Suprapubic skin (tissue), 4 donors: ENCODE measurements at regions not wholly inside any gene's neighbourhood (a gene's known extent, or its start where the extent isn't known, plus 50 kb on each side); places are given as distances from the start of the nearest gene placed in this dataset.

ENCODE experiments used
- DNase-seq, 2 donors: peaks; one replicate each; pipeline ENCODE4 v3.0.0-alpha.2; 2019; ENCODE audit warnings: low spot score in 2 of 2
- H3K27ac ChIP-seq: fragments of 200-600 bp; sonication (generic); one replicate; pipeline ENCODE4 v1.5.1; 2019
- H3K27me3 ChIP-seq: fragments of 200-600 bp; sonication (generic); one replicate; pipeline ENCODE4 v1.5.1; 2019
- H3K36me3 ChIP-seq: fragments of 200-600 bp; sonication (generic); one replicate; pipeline ENCODE4 v1.5.1; 2019
- H3K4me1 ChIP-seq: fragments of 200-600 bp; sonication (generic); one replicate; pipeline ENCODE4 v1.5.1; 2019
- H3K4me3 ChIP-seq: fragments of 200-600 bp; sonication (generic); one replicate; pipeline ENCODE4 v1.5.1; 2019; ENCODE audit warnings: mild to moderate bottlenecking
- H3K9me3 ChIP-seq: fragments of 200-600 bp; sonication (generic); one replicate; pipeline ENCODE4 v1.5.1; 2019
- CTCF ChIP-seq, 2 donors: fragments of 200-600 bp in 1 of 2; fragments of 450-650 bp in 1 of 2; sonication (generic) in 1 of 2; IDR thresholded peaks; one replicate each; pipeline ENCODE4 v1.5.1; 2016 to 2019; ENCODE audit warnings: antibody characterized with exemption in 2 of 2, mild to moderate bottlenecking in 1 of 2, moderate library complexity in 1 of 2
- EP300 ChIP-seq: sonication (generic); formaldehyde crosslinking; IDR thresholded peaks from one replicate; pipeline ENCODE4 v1.6.1; 2017; ENCODE audit warnings: antibody characterized with exemption
- POLR2A ChIP-seq, 2 donors: fragments of 450-650 bp; IDR thresholded peaks; one replicate each; pipeline ENCODE4 v1.6.1; 2017; ENCODE audit warnings: antibody characterized with exemption in 2 of 2, mild to moderate bottlenecking in 2 of 2, moderate library complexity in 2 of 2
- POLR2AphosphoS5 ChIP-seq, 3 donors: sonication (generic); formaldehyde crosslinking; IDR thresholded peaks; one replicate each; pipeline ENCODE4 v1.6.1; 2017; ENCODE audit warnings: antibody characterized with exemption in 3 of 3
- WGBS: methylation state at CpG from one replicate; pipeline ENCODE4 v1.1.5; 2018; 5-methylcytosine and 5-hydroxymethylcytosine counted together

GRCh38 chr12:116482179-116482578 is 77.0 kb upstream of the MAP1LC3B2 start:
- Histone ChIP-seq H3K9me3 (no peaks in the 10 kb centered on the region), H3K27me3 (no peaks in the 10 kb centered on the region), H3K36me3 (no peaks in the 10 kb centered on the region), H3K4me3 (no peak overlapping the region), H3K4me1 (peaks cover 4% of the 10 kb centered on the region), H3K27ac (no peak overlapping the region)
- TF ChIP-seq CTCF (IDR thresholded peaks at IDR 0.05) (no peak), POLR2AphosphoS5 (IDR thresholded peaks at IDR 0.05) (no peak), POLR2A (IDR thresholded peaks at IDR 0.05) (no peak), EP300 (no peak)
- DNase-seq, result no peak
- WGBS, result 87% methylated on average over 20 of the region's 20 CpGs

GRCh38 chr12:116482859-116483258 is 76.3 kb upstream of the MAP1LC3B2 start:
- Histone ChIP-seq H3K27ac (no peak overlapping the region), H3K9me3 (no peaks in the 10 kb centered on the region), H3K4me1 (peaks cover 4% of the 10 kb centered on the region), H3K27me3 (no peaks in the 10 kb centered on the region), H3K36me3 (no peaks in the 10 kb centered on the region), H3K4me3 (no peak overlapping the region)
- TF ChIP-seq CTCF (IDR thresholded peaks at IDR 0.05) (no peak), POLR2AphosphoS5 (IDR thresholded peaks at IDR 0.05) (no peak), EP300 (no peak), POLR2A (IDR thresholded peaks at IDR 0.05) (no peak)
- 98% methylated on average over 6 of the region's 6 CpGs for WGBS
- no peak for DNase-seq

- Histone ChIP-seq H3K27ac (no peak overlapping the region), H3K27me3 (no peaks in the 10 kb centered on the region), H3K4me3 (no peak overlapping the region), H3K4me1 (peaks cover 4% of the 10 kb centered on the region), H3K9me3 (no peaks in the 10 kb centered on the region), H3K36me3 (no peaks in the 10 kb centered on the region)
- DNase-seq, result no peak
- 52% methylated on average over 19 of the region's 19 CpGs for WGBS
- no peak for TF ChIP-seq EP300
- no peak for TF ChIP-seq POLR2AphosphoS5 (IDR thresholded peaks at IDR 0.05)
- TF ChIP-seq CTCF (IDR thresholded peaks at IDR 0.05), result no peak
- TF ChIP-seq POLR2A (IDR thresholded peaks at IDR 0.05), result no peak
These were observed 75.0 kb upstream of the MAP1LC3B2 start for GRCh38 chr12:116483959-116484750.

GRCh38 chr12:116484807-116485206 is 74.4 kb upstream of the MAP1LC3B2 start:
- Histone ChIP-seq H3K36me3 (no peaks in the 10 kb centered on the region), H3K4me3 (no peak overlapping the region), H3K9me3 (no peaks in the 10 kb centered on the region), H3K27me3 (no peaks in the 10 kb centered on the region), H3K27ac (no peak overlapping the region), H3K4me1 (peaks cover 4% of the 10 kb centered on the region)
- no peak for DNase-seq
- WGBS, result 62% methylated on average over 5 of the region's 5 CpGs
- TF ChIP-seq POLR2AphosphoS5 (IDR thresholded peaks at IDR 0.05) (no peak), EP300 (no peak), CTCF (IDR thresholded peaks at IDR 0.05) (no peak), POLR2A (IDR thresholded peaks at IDR 0.05) (no peak)

- no peaks in the 10 kb centered on the region for H3K36me3 ChIP-seq
- no peak overlapping the region for H3K27ac ChIP-seq
- TF ChIP-seq POLR2A (IDR thresholded peaks at IDR 0.05), result no peak
- TF ChIP-seq EP300, result no peak
- no peak for TF ChIP-seq CTCF (IDR thresholded peaks at IDR 0.05)
- TF ChIP-seq POLR2AphosphoS5 (IDR thresholded peaks at IDR 0.05), result no peak
- 56% methylated on average over 3 of the region's 3 CpGs for WGBS
- no peaks in the 10 kb centered on the region for H3K27me3 ChIP-seq
- peaks cover 3% of the 10 kb centered on the region for H3K4me1 ChIP-seq
- no peak overlapping the region for H3K4me3 ChIP-seq
- no peaks in the 10 kb centered on the region for H3K9me3 ChIP-seq
- no peak for DNase-seq
These were observed 70.1 kb upstream of the MAP1LC3B2 start for GRCh38 chr12:116489116-116489515.
